ENCODE measurements at regions not wholly inside any gene's neighbourhood (a gene's known extent, or its start where the extent isn't known, plus 50 kb on each side); places are given as distances from the start of the nearest gene placed in this dataset.

GRCh38 chr15:94081829-94082228, 149.5 kb upstream of the MCTP2 start:
- Histone ChIP-seq H3K4me3 (ENCODE audit: low read depth in 2 of 2, low read length in 1 of 2) (no peak overlapping the region), H2AFZ (ENCODE audit: low read depth) (no peak overlapping the region), H3K4me1 (ENCODE audit: control insufficient read depth in 1 of 2, insufficient read depth in 2 of 2, low read depth in 1 of 2, low read length in 1 of 2) (peaks cover 8 to 56% of the 10 kb centered on the region in 2 experiments; a peak in 3 of 4 replicates), H3K9me2 (no peaks in the 10 kb centered on the region), H3K27ac (ENCODE audit: low read depth in 2 of 2, low read length in 1 of 2) (peak overlapping the region in 1 of 2 experiments; percentile 87; a peak in 1 of 4 replicates), H3K4me2 (no peak overlapping the region), H4K20me1 (ENCODE audit: insufficient read depth) (no peaks in the 10 kb centered on the region), H3K9ac (no peak overlapping the region), H3K9me3 (no peaks in the 10 kb centered on the region), H3K79me2 (ENCODE audit: insufficient read depth) (no peaks in the 10 kb centered on the region), H3F3A (replicated peaks; ENCODE audit: insufficient read depth) (peaks cover 6% of the 10 kb centered on the region), H3K36me3 (replicated peaks in 1 of 2; ENCODE audit: control insufficient read depth in 1 of 2, insufficient read depth in 2 of 2, low read length in 1 of 2) (no peaks in the 10 kb centered on the region), H3K27me3 (ENCODE audit: insufficient read depth) (no peaks in the 10 kb centered on the region)
- DNase-seq = no peak
- TF ChIP-seq GABPA (IDR thresholded peaks at IDR 0.05; ENCODE audit: low read depth) (no peak), YY1 (IDR thresholded peaks at IDR 0.05; ENCODE audit: low read depth) (no peak), USF1 (IDR thresholded peaks at IDR 0.05; ENCODE audit: borderline replicate concordance, low read depth) (no peak), FOSL2 (IDR thresholded peaks at IDR 0.05; ENCODE audit: borderline replicate concordance, low read depth) (no peak), FOXM1 (IDR thresholded peaks at IDR 0.05; ENCODE audit: low read depth) (no peak), REST (IDR thresholded peaks at IDR 0.05; ENCODE audit: low read depth, low read length) (no peak), TCF12 (IDR thresholded peaks at IDR 0.05) (no peak), MEF2A (IDR thresholded peaks at IDR 0.05; ENCODE audit: borderline replicate concordance, low read depth) (no peak), SIN3A (IDR thresholded peaks at IDR 0.05; ENCODE audit: borderline replicate concordance, low read depth, low read length) (no peak), EZH2phosphoT487 (IDR thresholded peaks at IDR 0.05; ENCODE audit: borderline replicate concordance, low read depth) (no peak), IRF3 (IDR thresholded peaks at IDR 0.05; ENCODE audit: low read depth, low read length) (no peak), EP300 (IDR thresholded peaks at IDR 0.05; ENCODE audit: borderline replicate concordance in 1 of 2, low read depth in 1 of 2, low read length in 1 of 2) (no peak), JUND (IDR thresholded peaks at IDR 0.05) (no peak), ZBTB33 (IDR thresholded peaks at IDR 0.05; ENCODE audit: borderline replicate concordance, low read depth) (no peak), RAD21 (IDR thresholded peaks at IDR 0.05; ENCODE audit: low read length) (no peak), MXI1 (IDR thresholded peaks at IDR 0.05; ENCODE audit: low read depth, low read length) (no peak), CTCF (IDR thresholded peaks at IDR 0.05) (no peak), SMC3 (IDR thresholded peaks at IDR 0.05; ENCODE audit: low read depth, low read length) (no peak), RCOR1 (IDR thresholded peaks at IDR 0.05; ENCODE audit: low read length) (no peak)
- POLR2A ChIA-PET = no interaction called here
- CTCF ChIA-PET = no interaction called here
- WGBS (ENCODE audit: low lambda C conversion rate) = 64% methylated on average over 4 of the region's 4 CpGs

Data from SK-N-SH (cell line).